GM19372 (cell line): ENCODE measurements at regions not wholly inside any gene's neighbourhood (a gene's known extent, or its start where the extent isn't known, plus 50 kb on each side); places are given as distances from the start of the nearest gene placed in this dataset.

ENCODE experiments used
- ATAC-seq: cut with Tn5 transposase; IDR thresholded peaks from one replicate; pipeline ENCODE4 v1.9.1; 2021; ENCODE audit warnings: mild to moderate bottlenecking, low read depth, moderate library complexity; ENCODE audit not compliant: unreplicated experiment

DNA sequence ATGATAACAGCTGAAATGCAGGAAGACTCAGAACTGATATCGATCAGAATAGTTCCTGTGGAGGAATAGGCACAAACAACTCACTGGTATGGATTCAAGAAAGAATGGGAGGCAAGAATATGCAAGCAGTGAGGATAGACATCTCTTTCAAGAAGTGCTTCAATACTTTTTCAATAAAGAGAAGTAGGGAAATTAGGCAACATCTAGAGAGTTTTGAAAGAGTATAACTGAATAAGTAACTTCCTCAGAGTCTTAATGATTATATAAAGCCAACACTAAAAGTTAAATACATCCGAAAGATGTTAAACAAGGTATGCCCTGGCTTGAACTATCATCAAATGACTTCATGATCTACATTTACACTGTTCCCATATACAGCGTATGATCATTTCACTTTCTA, 1443.0 kb downstream of the PCDH7 start:
- ATAC-seq, result no peak

DNA sequence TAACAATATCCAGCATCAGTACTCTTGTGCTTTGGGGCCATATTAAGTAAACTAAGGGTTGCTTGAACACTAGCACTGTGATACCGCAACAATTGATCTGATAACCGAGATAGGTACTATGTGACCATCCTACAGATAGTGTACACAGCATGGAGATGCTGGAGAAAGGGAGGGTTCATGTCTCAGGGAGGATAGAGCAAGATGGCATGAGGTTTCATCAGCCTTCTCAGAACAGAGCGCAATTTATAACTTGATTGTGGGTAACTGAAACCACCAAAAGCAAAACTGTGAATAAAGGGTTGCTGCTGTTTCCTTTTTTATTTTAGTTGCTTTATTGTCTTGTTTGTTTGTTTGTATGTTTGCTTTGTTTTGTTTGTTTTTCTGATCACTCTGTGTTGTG, 1449.7 kb downstream of the PCDH7 start:
- ATAC-seq, result no peak

DNA sequence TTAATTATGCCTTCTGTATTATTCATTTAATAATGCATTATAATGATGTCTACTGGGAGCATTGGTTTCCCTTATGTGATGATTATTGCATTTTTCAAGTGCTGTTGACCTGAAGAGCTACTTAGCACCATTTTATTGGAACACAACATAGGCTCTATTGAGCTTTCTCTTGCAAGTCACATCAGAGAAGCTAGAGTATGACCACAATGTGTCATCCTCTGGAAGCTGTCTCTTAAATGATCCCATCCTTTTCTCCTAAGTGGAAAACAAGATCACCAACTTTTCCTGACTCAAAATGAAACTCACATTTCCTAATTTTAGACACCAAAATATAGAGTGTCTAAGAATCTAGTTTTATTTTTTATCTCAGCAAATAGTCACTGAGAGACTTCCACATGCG, 1451.9 kb downstream of the PCDH7 start:
- ATAC-seq, result no peak

DNA sequence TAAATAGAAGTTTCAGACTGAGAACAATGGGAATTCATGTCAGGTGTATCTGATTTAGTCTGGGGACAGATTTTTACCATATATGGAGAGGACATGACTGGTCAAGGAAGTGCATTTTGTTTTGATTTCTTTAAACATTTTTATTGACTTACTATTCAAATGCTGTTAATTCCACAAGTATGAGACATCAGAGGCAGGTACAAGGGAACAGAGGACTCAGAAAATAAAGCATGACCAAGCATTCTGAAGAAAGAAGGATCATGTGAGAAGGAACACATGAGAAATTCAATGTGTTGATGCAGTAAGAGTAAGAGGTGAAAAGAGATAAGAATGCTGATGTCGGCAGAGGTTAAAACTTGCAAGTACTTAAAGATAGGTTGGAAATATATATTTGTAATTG, 1452.6 kb downstream of the PCDH7 start:
- no peak for ATAC-seq

DNA sequence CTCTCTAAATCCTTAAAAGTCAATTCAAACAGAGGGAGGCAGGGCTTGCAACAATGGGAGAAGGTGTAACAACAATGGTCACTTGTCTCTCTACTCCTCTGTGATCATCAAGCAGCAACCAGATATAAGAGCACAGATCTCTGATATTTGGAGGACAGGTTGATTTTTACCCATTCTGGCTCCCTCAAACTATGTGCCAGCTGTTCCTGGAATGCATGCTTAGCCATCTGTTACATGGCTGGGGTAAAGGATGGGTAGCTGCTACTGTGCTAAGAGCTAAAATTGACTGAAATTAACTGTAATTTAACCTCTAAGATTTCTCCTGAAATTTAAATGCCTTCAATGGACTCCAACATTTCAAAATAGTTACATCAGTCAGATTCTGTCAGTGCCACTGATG, 1459.9 kb downstream of the PCDH7 start:
- ATAC-seq, result no peak

DNA sequence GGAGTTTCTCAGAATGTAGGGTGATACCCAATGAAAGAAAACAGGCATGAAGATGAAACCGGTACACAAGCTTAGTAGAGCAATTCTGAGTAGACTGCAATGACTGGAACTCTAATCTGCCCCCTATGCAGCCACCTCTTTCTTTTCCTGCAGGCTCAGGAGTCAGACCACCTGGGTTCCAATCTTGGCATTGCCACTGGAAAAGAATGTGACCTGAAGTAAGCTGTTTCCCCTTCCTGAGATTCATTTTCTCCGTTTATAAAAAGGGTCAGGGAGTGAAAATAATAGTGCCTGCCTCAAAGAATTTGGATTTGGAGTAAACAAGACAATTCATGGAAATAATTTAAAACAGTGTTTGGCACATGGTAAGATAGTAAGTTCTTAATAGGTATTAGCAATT, 1464.0 kb downstream of the PCDH7 start:
- no peak for ATAC-seq

DNA sequence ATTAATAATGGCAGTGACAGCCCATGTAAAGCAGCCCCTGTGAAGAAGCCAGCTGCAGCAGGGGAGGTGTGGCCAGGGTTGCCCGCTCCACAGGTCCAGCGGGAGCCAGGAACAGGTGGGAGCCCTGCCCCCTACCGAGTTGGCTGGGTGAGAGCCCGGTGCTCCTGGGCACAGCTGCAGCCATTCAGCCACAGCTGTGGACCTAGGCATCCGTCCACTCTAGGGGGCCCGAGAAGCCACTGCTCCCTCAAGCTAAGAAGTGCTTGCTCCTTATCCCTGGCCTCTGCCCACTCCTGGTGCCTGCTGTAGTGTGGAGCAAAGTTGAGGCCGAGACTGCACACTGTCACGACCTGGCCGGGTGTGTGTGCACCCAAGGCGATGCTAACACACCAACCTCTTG, 1469.0 kb downstream of the PCDH7 start:
- ATAC-seq, result no peak

DNA sequence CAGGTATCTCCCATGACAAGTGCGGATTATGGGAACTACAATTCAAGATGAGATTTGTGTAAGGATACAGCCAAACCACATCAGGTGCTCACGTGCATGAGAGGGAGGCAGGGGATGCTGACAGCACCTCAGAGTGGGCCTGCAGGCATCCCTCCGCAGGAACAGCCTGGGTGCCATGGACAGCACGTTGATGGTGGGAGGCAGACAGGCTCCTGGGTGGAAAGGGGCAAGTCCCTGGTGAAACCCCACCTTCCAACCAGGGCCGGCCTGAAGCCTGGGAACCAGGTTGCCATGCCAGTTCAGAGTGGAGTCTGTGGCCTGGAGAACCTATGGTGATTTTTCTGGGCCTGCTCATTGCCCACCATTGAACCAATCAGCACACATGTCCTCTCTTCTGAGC, 1469.6 kb downstream of the PCDH7 start:
- ATAC-seq, result no peak

DNA sequence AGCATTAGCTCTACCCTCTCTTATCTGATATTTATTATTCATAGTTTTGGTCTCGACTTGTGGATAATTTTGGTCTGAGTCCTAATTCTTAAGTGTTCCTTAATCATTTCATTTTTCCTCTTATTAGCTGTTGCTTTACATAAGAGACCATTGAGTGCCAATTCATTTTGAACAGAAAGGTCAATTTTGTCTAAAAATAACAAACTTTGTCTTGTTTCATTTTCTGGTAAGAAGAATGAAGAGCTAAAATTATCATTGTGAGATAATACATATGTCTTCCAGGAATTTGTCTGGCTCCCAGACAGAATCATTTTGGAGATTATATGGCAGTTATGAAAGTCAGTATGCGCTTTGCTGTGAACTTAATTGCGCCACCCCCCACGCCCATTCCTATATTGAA, 1471.8 kb downstream of the PCDH7 start:
- no peak for ATAC-seq

DNA sequence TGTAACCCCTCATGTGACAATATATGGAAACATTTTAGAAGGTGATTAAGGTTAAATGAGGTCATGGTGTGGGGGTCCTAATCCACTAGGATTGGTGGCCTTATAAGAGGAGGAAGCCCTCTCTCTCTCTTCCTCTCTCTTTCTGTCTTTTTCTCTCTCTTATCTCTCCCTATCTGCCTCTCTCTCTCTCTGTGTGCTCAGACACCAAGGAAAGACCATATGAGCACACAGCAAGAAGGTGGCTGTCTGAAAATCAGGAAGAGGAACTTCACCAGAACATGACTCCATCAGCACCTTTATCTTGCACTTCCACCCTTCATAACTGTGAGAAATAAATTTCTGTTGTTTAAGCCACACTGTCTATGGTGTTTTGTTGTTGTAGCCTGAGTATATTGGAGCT, 1472.2 kb downstream of the PCDH7 start:
- no peak for ATAC-seq

DNA sequence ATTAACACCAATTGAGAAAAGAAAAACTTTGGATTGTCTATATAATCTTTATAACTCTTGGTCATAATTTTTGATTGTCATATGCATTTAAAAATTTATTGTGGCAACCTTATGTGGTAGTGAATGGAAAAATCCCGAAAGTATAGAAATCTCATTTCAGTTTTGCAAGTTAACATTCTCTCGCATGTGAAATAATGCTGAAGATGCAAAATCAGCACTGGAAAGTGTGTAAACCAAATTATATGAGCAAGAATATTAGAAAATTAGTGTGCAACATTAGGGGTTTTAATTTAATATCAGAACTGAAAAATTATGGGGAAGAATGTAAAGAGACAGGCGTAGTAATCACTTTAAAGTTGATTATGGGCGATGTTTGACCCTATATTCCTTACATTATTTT, 1472.8 kb downstream of the PCDH7 start:
- ATAC-seq, result no peak

DNA sequence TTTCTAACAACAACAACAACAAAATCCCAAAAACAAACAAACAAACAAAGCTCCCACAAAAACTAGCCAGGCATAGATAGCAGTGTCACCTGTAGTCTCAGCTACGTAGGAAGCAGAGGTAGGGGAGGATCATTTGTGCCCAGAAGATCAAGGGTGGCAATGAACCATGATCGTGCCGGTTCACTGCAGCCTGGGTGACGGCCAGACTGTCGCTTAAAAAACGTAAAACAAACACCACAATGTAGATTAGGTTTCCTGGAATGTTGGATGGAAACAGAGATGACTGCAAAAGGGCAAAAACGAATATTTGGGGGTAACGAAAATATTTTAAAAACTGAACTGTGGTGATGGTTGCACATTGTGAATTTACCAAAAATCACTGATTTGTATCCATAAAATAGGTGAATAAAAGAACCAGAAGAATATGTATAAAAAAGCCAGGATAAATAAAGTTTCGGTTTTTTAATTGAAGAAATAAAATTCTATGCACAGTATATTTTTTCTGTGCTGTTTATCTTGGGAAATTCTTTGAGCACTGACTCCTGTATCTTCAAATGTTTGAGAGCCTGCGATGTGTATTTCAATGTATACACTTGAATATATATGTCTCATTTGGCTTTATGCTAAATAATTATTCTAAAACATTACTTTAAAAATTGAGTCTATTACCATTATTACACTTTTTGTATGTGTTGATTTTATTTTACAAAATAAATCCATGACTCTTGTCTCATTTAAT, 1477.0 kb downstream of the PCDH7 start:
- ATAC-seq, result no peak

DNA sequence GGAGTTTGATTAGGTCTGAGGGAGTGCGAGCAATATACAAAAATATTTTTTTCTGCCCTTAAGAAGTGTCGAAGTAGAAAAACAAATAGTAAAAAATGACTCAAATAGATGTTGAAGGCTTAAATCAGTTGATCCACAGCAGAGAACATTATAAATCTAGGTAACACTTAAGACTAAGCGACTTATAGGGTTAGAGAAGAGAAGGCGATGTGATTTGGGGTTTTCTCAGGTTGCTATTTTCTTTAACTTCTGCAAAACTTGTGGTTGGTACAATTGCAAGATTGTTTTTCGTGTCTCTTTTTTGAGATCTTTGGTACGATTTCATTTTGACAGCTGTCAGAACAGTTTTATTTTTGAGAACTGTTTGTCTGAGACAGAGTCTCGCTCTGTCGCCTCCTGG, 1479.5 kb downstream of the PCDH7 start:
- ATAC-seq, result no peak

DNA sequence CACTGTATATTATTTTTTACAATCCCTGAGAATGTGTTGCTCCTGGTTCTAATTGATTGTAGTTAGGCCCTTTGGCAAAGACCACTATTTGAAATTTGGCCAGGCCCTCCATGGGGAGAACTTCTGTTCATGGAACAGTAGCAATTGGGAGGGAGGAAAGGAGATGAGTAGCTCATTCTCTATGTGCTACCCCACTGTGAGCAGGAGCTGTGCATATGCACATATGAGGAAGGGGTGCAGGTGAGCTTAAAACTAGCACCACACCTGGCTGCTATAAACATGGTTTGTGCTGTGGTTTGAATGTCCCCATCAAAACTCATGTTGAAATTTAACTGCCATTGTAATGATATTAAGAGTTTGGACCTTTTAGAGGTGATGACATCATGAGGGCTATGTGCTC, 1483.2 kb downstream of the PCDH7 start:
- ATAC-seq, result no peak

DNA sequence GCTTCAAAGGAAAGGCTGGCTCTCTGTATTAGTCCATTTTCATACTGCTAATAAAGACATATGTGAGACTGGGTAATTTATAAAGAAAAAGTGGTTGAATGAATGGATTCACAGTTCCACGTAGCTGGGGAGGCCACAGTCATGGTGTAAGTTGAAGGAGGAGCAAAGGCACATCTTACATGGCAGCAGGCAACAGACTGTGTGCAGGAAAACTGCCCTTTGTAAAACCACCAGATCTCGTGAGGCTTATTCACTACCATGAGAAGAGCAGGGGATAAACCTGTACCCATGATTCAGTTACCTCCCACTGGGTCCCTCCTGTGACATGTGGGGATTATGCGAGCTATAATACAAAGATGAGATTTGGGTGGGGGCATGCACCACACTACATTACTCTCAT, 1486.6 kb downstream of the PCDH7 start:
- ATAC-seq, result no peak

DNA sequence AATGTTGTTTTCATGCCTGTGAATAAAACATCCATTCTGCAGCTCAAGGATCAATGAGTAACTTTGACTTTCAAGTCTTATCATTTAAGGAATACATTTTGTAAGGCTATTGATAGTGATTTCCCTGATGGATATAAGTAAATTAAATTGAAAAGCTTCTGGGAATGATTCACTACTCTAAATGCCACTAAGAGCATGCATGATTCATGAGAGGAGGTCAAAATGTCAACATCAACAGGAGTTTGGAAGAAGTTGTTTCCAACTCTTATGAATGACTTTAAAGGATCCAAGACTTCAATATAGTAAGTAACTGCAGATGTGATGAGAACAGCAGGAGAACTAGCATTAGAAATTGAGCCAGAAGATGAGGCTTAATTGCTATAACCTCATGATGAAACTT, 1487.3 kb downstream of the PCDH7 start:
- ATAC-seq, result no peak

DNA sequence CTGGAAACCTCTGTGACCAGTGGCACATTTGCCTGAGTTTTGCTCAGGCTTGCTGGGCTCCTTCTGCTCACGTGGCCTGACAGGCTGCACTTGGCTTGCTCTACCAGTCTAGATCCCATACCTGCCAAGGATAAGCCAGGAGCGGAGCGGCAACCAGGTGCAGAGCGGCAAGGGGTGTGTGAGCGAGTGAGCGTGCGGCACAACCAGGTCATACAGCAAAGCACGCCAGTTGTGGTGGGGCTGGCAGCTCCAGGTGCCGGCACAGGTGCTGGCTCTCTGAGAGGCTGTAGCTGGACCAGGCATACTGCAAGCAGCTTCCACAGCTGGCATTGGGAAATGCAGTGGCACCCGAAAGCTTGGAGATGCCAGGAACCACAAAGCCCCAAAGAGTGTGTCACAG, 1495.1 kb downstream of the PCDH7 start:
- ATAC-seq, result no peak

DNA sequence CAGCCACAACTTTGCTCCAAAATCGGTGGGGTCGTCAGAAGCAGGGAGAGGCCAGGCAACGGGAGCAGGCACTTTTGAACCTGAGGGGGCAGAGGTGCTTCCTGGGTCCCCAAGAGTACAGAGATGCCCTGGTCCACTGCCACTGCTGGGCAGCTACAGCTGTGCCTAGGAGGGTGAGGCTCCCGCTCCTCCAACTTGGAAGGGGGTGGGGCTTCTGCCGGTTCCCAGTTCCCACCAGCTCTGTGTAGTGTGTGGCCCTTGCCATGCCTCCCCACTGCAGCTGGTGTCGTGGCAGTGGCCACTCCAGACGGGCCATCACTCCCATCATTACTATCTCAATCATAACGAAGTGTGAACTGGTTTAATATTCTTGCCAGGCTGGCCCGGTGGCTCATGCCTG, 1496.3 kb downstream of the PCDH7 start:
- ATAC-seq, result no peak

DNA sequence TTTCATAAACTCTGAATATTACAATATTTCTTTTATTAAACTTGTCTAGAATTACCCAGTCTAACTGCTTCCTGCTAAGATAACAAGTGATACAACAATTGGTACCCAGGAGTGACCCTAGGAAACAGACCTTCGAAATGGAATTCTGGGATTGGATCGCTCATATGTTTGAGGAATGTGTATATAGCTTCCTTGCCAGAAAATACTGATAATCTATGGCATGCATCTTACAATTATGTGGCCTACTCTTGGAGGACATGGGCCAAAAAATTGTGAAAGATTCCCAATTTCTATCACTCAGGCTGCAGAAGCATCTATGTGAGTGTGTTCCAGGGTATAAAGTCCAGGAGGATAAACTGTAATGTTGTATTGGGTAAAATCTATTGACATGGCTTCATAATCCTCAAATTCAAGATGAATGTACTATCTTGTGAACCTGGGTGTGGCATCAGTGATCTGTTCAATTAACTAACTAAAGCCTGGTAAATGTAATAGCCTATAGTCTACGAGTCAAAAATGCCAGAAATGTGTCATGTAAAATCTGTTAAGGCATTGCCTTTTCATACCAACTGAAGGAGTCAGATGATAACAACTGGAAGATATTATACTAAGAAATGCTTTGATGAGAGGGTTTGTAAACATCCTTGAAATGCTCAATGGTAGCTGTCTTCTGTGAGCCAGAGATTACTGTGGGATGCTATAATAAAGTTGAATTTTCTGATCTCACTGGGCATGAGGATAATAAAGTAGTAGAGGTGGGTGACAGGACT, 1499.3 kb downstream of the PCDH7 start:
- ATAC-seq, result no peak

DNA sequence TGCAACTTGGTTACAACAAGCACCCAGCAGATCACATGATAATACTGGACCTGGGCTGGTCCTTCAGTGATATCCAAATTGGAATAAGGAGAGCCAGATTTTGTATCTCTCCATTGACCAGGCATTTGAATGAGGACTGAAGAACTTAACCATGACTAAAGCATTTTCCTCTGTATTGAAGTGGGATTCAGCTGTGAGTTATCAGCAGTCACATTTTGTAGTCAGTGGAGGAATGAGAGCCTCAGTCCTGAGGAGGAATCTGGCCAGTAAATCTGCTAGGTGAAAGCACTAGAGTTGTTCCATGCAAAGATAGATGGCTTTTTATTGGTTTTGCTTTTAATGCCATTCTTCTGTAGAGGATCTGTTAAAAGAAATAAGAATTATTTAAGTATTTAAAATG, 1506.0 kb downstream of the PCDH7 start:
- no peak for ATAC-seq

DNA sequence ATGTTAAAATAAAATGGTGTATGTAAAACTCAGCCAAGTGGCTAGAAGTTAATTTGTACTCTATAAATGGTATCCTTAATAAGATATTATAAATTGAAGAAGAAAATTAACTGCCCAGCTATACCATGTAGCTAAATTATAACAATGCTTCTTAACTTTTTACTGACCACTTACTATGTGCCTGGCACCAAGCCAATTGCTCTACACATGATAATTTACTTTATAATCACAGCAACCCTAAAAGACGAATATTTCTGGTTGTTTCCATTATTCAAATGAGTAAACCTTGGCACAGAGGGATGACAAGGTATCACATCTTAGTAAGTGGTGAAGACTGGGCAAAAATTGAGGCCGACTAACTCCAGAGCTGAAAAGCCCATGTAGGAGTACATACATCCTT, 1506.6 kb downstream of the PCDH7 start:
- no peak for ATAC-seq

DNA sequence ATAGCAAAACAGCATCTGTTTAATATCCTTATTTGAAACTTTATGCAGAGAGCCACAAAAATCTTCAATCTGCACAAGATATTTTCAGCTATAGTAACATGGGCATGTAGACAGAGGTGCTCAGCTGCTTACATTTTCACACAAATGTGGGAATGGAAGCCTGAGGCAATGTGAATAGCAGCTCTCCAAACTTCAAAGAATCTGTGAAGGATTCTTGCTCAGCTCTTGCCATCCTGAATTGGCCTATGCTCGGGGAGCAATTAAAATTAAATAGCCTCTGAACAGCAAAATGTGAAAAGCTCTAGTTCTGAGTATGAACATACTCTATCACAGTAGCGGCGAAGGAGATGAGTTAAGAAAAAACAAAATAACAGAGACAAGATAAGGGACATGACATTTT, 1523.8 kb downstream of the PCDH7 start:
- no peak for ATAC-seq
